ENCODE measurements at regions not wholly inside any gene's neighbourhood (a gene's known extent, or its start where the extent isn't known, plus 50 kb on each side); places are given as distances from the start of the nearest gene placed in this dataset.
A peak's percentile ranks its signal among the peaks of the same experiment; 100 is the strongest.

- DNase-seq (ENCODE audit: insufficient read length, low spot score) (no peak), FAIRE-seq (no peak)
- no peak for TF ChIP-seq CTCF (IDR thresholded peaks at IDR 0.05; ENCODE audit: insufficient read depth, missing control alignments)
Observed at GRCh38 chr1:68551459-68551858, 54.6 kb upstream of the DEPDC1 start.

- DNase-seq (ENCODE audit: insufficient read length, low spot score) (no peak), FAIRE-seq (no peak)
- TF ChIP-seq CTCF (IDR thresholded peaks at IDR 0.05; ENCODE audit: insufficient read depth, missing control alignments), result no peak
Observed at GRCh38 chr1:68558321-68559026, 61.6 kb upstream of the DEPDC1 start.

- FAIRE-seq, result no peak
Observed at GRCh38 chr1:68565923-68566322, 69.0 kb upstream of the DEPDC1 start.

GRCh38 chr1:68570871-68571270 lies 74.0 kb upstream of the DEPDC1 start:
- no peak for DNase-seq (ENCODE audit: insufficient read length, low spot score)
- peak; percentile 14 for TF ChIP-seq CTCF (IDR thresholded peaks at IDR 0.05; ENCODE audit: insufficient read depth, missing control alignments)
- no peak for FAIRE-seq

More at GRCh38 chr1:68565923-68566322, 69.0 kb upstream of the DEPDC1 start:
- no peak for DNase-seq (ENCODE audit: insufficient read length, low spot score)
- TF ChIP-seq CTCF (IDR thresholded peaks at IDR 0.05; ENCODE audit: insufficient read depth, missing control alignments), result no peak

- no peak for TF ChIP-seq CTCF (IDR thresholded peaks at IDR 0.05; ENCODE audit: insufficient read depth, missing control alignments)
- DNase-seq (ENCODE audit: insufficient read length, low spot score), result no peak
- FAIRE-seq, result no peak
Observed at GRCh38 chr1:68571454-68572235, 74.8 kb upstream of the DEPDC1 start.

- TF ChIP-seq CTCF (IDR thresholded peaks at IDR 0.05; ENCODE audit: insufficient read depth, missing control alignments), result no peak
- DNase-seq (ENCODE audit: insufficient read length, low spot score) (no peak), FAIRE-seq (no peak)
Observed at GRCh38 chr1:68585351-68585750, 88.5 kb upstream of the DEPDC1 start.

- no peak for TF ChIP-seq CTCF (IDR thresholded peaks at IDR 0.05; ENCODE audit: insufficient read depth, missing control alignments)
- FAIRE-seq (no peak), DNase-seq (ENCODE audit: insufficient read length, low spot score) (no peak)
Observed at GRCh38 chr1:68586766-68587165, 89.9 kb upstream of the DEPDC1 start.

All from D721Med (cell line).